ENCODE measurements at regions not wholly inside any gene's neighbourhood (a gene's known extent, or its start where the extent isn't known, plus 50 kb on each side); places are given as distances from the start of the nearest gene placed in this dataset.

- H3K4me3 ChIP-seq (ENCODE audit: low read depth in 2 of 2, low read length in 1 of 2): no peak overlapping the region
- no peak overlapping the region for H3K27ac ChIP-seq (ENCODE audit: low read depth in 2 of 2, low read length in 1 of 2)
- H3F3A ChIP-seq (replicated peaks; ENCODE audit: insufficient read depth): no peaks in the 10 kb centered on the region
- no peaks in the 10 kb centered on the region for H3K9me2 ChIP-seq
- no peaks in the 10 kb centered on the region for H3K4me1 ChIP-seq (ENCODE audit: control insufficient read depth in 1 of 2, insufficient read depth in 2 of 2, low read depth in 1 of 2, low read length in 1 of 2)
- CTCF ChIA-PET: no interaction called here
- TF ChIP-seq FOSL2 (IDR thresholded peaks at IDR 0.05; ENCODE audit: borderline replicate concordance, low read depth) (no peak), USF1 (IDR thresholded peaks at IDR 0.05; ENCODE audit: borderline replicate concordance, low read depth) (no peak), MEF2A (IDR thresholded peaks at IDR 0.05; ENCODE audit: borderline replicate concordance, low read depth) (no peak), TEAD4 (IDR thresholded peaks at IDR 0.05; ENCODE audit: borderline replicate concordance, insufficient read depth) (no peak), FOXJ3 (CRISPR knock-in tag; IDR thresholded peaks at IDR 0.05) (no peak), EZH2phosphoT487 (IDR thresholded peaks at IDR 0.05; ENCODE audit: borderline replicate concordance, low read depth) (no peak), GABPA (IDR thresholded peaks at IDR 0.05; ENCODE audit: low read depth) (no peak), TCF12 (IDR thresholded peaks at IDR 0.05) (no peak), MAX (IDR thresholded peaks at IDR 0.05; ENCODE audit: low read depth) (no peak), SIN3A (IDR thresholded peaks at IDR 0.05; ENCODE audit: borderline replicate concordance, low read depth, low read length) (no peak), USF2 (IDR thresholded peaks at IDR 0.05; ENCODE audit: borderline replicate concordance, low read depth, low read length) (no peak), POLR2AphosphoS5 (IDR thresholded peaks at IDR 0.05; ENCODE audit: low read depth, low read length) (no peak), ELF1 (IDR thresholded peaks at IDR 0.05) (no peak), IRF3 (IDR thresholded peaks at IDR 0.05; ENCODE audit: low read depth, low read length) (no peak), ZBTB33 (IDR thresholded peaks at IDR 0.05; ENCODE audit: borderline replicate concordance, low read depth) (no peak), CHD2 (IDR thresholded peaks at IDR 0.05; ENCODE audit: low read length, partially characterized antibody) (no peak), SMC3 (IDR thresholded peaks at IDR 0.05; ENCODE audit: low read depth, low read length) (no peak), JUND (IDR thresholded peaks at IDR 0.05) (no peak), FOXM1 (IDR thresholded peaks at IDR 0.05; ENCODE audit: low read depth) (no peak)
- no peaks in the 10 kb centered on the region for H3K36me3 ChIP-seq (replicated peaks in 1 of 2; ENCODE audit: control insufficient read depth in 1 of 2, insufficient read depth in 2 of 2, low read length in 1 of 2)
- no peak overlapping the region for H2AFZ ChIP-seq (ENCODE audit: low read depth)
- POLR2A ChIA-PET: no interaction called here
- no peak for DNase-seq
- H3K9me3 ChIP-seq: no peaks in the 10 kb centered on the region
- H3K9ac ChIP-seq: no peak overlapping the region
- H3K4me2 ChIP-seq: no peak overlapping the region
- no peaks in the 10 kb centered on the region for H4K20me1 ChIP-seq (ENCODE audit: insufficient read depth)
- H3K27me3 ChIP-seq (ENCODE audit: insufficient read depth): no peaks in the 10 kb centered on the region
- H3K79me2 ChIP-seq (ENCODE audit: insufficient read depth): no peaks in the 10 kb centered on the region
These were observed 612.7 kb downstream of the TBL1XR1 start for GRCh38 chr3:176584413-176585176.

Data from SK-N-SH (cell line).